T1000 (cell line): ENCODE measurements at regions not wholly inside any gene's neighbourhood (a gene's known extent, or its start where the extent isn't known, plus 50 kb on each side); places are given as distances from the start of the nearest gene placed in this dataset.
"Not testable (repeated sequence)": the region's sequence is repeated elsewhere in the genome, so short reads cannot be mapped to it uniquely, and the experiment has no call there.

Experiments used
- DNase-seq: peaks from one replicate; lab custom pipeline; 2025; ENCODE audit warnings: mixed read lengths; lab: John Stamatoyannopoulos, UW

DNA sequence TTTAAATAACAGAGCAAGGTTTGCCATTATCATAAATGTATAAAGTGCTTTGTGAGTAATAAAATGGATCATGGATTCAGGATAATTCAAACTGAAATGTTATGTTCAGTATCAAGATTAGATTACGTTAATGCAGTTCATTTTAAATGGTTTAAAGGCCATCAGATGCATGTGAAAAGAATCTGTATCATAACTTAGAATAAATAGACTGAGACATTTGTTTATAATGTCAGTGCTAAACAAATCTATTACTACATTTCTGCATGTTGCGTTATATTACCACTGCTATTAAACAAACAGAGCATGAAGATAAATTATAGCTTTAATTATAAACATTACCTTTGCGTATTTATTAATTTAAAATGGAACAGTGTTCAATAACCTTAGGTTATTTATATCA lies 160.2 kb downstream of the TOX3 start:
- no peak for DNase-seq

- no peak for DNase-seq
Measured at GRCh38 chr16:52384378-52384777, 162.6 kb downstream of the TOX3 start.

GRCh38 chr16:52383640-52384292 lies 163.2 kb downstream of the TOX3 start:
- DNase-seq = no peak

DNA sequence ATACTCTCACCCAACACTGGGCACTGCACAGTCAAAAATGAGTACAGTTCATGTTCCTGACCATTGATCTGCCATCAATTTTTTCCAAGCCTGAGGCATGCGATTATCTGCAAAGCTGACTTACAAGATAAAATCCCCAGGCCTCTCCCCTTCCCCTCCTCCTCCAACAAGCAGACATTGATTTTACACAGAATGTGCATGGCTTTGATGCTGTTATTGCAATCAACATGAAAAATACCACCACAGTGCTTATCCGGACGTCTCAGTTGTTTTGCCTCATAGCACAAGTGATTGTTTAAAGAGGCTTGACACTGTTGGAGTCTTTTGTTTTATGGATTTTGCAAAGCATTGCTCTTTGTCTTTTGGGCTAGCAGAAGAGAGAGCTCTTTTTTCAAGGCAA lies 163.8 kb downstream of the TOX3 start:
- no peak for DNase-seq

- DNase-seq = no peak
Measured at GRCh38 chr16:52379551-52379950, 167.4 kb downstream of the TOX3 start.

DNA sequence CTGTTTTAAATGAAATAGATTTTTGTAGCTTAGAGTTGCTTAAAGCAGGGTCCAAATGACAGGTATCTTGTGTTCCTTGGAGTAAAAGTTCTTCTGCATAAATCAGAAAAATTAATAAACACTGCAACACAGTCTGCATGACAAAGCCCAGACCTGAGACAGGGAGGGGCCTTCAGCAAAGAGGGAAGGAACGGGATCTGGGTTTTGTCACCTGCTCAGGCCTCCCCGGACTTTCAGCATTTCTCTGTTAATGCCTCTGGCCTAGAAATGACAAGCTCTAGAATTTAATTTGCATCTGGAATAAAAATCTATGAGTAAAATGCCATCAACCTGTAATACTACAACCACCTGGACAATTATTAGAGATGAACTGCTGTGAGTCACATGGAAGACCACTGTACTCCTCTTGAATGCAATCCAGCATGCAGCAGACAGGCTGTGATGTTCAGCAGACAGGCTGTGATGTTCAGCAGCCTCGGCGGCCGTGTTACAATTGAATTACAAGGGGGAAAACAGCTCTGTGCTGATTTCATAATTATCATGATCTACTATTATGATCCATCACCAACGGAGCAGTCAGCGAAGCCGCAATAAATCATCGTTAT lies 170.2 kb downstream of the TOX3 start:
- no peak for DNase-seq

- no peak for DNase-seq
Measured at GRCh38 chr16:52372313-52372712, 174.6 kb downstream of the TOX3 start.

DNA sequence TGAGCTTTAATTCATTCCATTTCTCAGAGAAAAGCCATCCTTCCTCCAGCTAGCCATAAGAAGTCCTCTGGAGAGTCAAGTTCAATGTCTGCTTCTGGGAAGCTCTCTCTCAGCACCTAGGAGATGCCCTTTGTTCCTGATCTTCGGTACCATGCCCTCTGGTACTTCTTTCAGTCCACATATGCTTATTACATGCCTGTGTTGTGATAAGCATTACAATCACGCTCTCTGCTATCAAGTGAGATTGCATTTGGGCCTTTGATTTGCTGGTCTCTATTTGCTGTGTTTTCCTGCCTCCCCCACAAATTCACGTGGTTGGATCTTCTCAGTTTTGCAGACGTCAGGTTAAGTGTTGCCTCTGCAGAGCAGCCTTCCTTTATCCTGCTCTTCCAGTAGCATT lies 178.1 kb downstream of the TOX3 start:
- DNase-seq = no peak

- no peak for DNase-seq
Measured at GRCh38 chr16:52367821-52368220, 179.1 kb downstream of the TOX3 start.

GRCh38 chr16:52366983-52367382 lies 180.0 kb downstream of the TOX3 start:
- no peak for DNase-seq

DNA sequence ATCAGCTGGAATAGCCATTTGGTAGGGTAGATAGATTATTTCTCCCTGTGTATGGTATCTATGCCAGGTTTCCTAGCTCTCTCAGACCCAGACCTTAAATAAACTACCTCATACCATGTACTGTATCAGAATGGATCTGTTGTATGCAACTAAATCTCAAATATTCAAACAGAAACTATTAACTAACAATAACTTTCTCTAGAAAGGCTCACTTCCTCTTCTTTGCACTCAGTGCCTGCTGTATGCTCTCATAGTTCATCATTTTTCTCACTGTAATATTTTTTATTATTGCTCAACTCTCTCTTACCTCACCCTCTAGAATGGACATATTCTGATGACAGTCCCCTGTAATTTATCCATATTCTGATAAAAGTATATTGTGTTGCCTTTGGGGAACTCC lies 182.4 kb downstream of the TOX3 start:
- DNase-seq = no peak

- no peak for DNase-seq
Measured at GRCh38 chr16:52363082-52363481, 183.9 kb downstream of the TOX3 start.

- DNase-seq = no peak
Measured at GRCh38 chr16:52357711-52358110, 189.2 kb downstream of the TOX3 start.

- no peak for DNase-seq
Measured at GRCh38 chr16:52353249-52353648, 193.7 kb downstream of the TOX3 start.

GRCh38 chr16:52351451-52351850 lies 195.5 kb downstream of the TOX3 start:
- no peak for DNase-seq

DNA sequence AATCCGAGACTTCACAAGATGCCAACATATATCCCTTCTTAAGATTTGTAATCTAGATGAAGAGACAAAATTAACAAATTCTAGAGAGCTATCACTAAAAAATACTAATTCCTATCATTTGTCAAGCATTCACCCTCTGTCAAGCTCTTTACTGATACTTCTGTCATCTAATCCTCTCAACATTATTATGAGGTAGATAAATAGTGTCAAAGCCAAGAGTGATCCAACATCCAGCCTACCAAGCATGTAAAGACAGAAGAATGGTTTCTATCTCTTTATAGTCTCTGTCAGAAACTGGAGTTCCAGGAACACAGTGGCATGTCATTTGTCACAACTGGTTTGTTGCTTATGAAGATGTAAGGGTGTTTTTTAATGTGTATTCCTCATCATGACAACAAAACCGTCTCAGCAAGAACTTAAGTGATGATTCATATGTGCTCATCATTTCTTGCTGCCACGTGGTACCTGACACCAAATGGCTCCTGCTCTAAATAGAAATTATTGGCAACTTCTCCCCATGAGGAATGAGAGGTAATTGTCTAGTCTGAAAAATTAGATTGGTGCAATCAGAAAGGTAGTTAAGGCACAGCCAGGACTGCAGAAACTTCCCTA lies 196.8 kb downstream of the TOX3 start:
- no peak for DNase-seq

DNA sequence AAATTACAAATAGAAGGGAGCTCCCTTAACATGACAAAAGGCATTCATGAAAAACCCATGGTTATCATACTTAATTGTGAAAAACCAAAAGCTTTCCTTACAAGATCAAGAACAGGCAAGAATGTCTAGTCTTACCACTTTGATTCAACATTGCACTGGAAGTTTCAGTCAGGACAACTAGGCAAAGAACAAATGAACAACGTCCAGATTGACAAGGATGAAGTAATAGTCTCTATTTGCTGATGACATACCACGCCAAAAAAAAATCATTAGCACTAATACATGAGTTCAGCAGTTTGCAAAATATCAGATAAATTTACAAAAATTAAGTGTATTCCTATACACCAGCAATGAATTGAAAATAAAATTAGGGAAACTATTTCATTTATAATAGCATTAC lies 200.2 kb downstream of the TOX3 start:
- no peak for DNase-seq

DNA sequence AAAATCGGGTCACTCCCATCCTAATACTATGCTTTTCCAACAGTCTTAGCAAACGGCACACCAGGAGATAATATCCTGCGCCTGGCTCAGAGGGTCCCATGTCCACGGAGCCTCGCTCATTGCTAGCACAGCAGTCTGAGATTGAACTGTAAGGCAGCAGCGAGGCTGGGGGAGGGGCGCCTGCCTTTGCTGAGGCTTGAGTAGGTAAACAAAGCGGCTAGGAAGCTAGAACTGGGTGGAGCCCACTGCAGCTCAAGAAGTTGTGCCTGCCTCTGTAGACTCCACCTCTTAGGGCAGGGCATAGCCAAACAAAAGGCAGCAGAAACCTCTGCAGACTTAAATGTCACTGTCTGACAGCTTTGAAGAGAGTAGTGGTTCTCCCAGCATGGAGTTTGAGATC lies 213.3 kb downstream of the TOX3 start:
- not testable (repeated sequence) for DNase-seq

DNA sequence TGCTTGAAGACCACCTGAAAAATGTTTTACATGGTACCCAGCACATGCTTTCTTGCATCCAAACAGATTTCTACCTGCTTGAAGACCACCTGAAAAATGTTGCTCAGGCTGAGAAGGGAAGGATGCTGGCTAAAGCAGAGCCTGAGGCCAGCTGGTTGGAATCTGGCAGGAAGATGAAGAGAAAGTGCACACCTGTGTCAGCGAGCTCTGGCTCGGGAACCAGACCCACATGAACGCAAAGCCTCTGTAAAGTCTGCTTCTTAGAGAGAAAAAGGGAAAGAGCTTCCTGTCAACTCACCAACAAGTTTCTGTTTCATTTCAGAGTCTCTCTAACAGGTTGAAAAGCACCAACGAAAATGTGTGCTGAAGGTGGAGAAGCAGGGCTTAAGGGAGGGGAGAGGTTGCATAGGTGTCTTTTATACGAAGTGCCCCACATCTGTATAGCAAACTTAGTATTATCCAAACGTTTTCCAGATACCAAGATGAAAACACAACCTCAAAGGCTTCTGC lies 226.0 kb downstream of the TOX3 start:
- DNase-seq = no peak

GRCh38 chr16:52318302-52319009 lies 228.5 kb downstream of the TOX3 start:
- DNase-seq = no peak

DNA sequence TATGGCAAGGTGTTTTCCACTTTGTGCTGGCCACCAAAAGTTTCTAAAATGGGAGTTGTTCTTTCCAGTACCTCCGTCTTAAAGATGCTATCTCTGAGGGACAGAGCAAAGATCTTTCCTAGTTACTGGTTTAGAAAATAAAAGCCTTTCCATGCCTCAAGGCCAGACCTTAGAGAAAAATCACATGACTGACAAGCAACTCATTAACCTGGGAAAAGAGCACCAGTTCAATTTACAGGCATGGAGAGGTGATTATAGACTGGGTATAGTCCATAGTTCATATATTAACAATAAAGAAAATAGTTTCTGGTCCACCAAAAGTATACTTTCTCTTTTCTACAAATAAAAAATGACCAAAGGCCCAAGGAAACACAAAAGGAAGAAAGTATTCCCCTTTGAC lies 230.7 kb downstream of the TOX3 start:
- no peak for DNase-seq

DNA sequence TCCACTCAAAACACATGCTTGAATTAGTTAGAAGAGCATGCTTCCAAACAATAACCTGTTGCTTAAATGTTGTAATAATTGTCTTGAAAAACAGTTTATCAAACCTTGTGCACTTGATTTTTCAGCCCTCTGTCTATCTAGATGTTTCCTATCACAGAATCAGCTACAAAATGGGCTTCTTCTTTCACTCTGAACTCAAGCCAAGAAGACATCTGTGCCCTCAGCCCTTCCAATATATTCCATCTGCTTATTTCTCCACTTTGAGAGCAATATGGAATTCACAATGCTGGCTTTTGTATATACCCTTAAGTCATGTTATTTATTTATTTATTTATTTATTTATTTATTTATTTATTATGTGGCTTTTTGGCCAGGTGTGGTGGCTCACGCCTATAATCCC lies 234.2 kb downstream of the TOX3 start:
- DNase-seq = no peak
